NCI-H2196 treated with DMSO at 0.1 percent for 48 hours (cell line): ENCODE measurements at regions not wholly inside any gene's neighbourhood (a gene's known extent, or its start where the extent isn't known, plus 50 kb on each side); places are given as distances from the start of the nearest gene placed in this dataset.

Experiments
- DNase-seq: peaks from one replicate; lab custom pipeline; 2025; ENCODE audit not compliant: unreplicated experiment; lab: John Stamatoyannopoulos, UW

DNA sequence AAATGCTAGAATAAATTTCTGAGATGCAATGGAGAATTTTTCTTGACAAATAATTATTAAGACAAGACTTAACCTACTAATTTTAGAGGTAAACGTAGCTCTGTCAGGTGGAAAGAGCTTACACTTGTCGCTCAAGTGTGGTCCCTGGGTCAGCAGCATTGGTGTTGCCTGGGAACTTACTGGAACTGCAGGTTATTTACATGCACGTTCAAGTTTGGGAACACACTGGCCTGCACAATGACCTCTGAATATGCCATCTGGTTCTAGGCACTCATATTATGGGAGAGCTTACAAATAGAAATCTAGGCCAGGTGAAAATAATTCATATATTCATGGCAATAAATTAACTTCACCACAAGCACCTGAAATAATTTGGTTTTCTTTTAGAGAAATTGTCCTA lies 88.5 kb upstream of the BCL9 start:
- no peak for DNase-seq

DNA sequence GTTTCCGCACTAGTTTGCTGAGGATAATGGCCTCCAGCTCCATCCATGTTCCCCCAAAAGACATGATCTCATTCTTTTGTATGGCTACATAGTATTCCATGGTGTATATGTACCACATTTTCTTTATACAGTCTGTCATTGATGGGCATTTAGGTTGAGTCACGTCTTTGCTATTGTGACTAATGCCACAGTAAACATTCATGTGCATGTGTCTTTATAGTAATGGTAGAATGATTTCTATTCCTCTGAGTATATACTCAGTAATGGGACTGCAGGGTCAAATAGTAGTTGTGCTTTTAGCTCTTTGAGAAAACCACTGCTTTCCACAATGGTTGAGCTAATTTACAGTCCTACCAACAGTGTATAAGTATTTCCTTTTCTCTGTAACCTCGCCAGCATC lies 78.3 kb upstream of the BCL9 start:
- no peak for DNase-seq

DNA sequence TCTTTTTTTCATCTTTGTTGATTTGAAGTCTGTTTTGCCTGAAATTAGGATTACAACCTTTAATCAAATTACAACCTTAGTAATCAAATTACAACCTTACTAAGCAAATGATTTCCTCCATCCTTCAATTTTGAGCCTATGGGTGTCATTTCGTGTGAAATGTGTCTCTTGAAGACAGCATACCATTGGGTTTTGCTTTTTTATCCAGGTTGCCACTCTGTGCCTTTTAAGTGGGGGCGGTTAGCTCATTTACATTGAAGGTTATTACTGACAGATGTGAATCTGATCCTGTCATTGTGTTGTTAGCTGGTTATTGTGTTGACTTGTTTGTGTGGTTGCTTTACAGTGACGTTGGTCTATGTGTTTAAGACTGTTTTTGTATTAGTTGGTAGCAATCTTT lies 74.8 kb upstream of the BCL9 start:
- no peak for DNase-seq

DNA sequence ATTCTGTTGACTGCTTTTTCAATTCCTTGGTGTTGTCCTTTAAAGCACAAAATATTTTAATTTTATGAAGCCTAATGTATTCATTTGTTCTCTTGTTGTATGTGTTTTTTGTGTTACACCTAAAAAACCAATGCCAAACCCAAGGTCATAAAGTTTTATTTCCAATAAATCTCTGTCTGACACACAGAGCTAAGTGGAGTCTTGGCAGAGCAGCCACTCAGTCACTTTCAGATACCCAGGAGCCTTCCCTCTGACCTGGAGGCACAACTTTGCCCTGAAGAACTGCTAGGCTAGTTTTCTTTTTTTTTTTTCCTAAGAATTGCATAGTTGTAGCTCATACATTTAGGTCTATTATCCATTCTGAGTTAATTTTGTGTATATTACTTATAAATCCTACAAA lies 71.2 kb upstream of the BCL9 start:
- DNase-seq = no peak

DNA sequence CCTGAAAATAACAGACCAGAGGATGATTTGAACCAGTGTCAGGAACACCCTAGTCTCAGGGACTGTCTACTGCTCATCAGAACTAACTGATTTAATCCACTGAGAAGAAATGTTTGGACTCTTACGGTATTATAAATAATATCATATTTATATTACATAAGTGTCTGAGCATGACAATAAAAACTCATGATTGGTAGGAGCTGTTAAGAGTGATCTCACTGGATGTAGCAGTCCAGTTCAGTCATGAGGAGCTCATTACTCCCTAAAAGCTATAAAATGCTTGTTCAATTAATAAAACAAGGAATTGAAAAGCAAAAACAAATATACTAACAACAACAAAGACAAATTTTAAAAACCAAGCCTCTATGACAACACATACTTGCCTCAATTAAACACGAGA lies 68.8 kb upstream of the BCL9 start:
- no peak for DNase-seq

DNA sequence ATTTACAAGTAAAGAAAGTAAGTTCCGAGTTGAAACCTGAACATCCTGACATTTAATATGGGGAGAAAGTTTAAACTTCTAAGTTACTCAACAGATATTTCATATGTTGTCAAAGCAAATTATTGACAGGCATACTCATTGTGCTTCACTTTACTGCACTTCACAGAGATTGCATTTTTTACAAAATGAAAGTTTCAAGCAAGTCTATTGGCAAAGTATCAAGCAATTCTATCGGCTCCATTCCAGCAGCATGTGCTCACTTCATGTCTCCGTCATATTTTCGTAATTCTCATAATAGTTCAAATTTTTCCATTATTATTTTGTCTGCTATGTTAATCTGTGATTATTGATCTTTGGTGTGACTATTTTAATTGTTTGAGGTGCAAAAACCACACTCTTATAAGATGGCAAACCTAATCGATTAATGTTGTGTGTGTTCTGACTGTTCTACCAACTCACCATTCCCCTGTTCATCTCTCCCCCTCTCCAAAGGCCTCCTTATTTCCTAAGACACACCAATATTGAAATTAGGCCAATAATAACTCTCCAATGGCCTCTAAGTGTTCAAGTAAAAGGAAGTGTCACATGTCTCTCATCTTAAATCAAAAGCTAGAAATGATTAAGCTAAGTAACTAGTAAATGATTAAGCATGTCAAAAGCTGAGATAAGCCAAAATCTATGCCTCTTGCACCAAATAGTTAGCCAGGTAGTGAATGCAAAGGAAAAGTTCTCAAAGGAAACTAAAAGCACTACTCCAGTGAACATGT lies 68.2 kb upstream of the BCL9 start:
- DNase-seq = no peak

DNA sequence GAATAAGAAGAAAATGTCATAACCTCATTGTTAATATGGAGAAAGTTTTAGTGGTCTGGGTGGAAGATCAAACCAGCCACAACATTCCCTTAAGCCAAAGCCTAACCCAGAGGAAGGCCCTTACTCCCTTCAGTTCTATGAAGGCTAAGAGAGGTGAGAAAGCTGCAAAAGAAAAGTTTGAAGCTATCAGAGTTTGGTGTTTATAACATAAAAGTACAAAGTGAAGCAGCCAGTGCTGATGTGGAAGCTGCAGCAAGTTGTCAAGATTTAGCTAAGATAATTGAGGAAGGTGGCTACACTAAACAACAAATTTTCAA lies 67.6 kb upstream of the BCL9 start:
- DNase-seq = no peak

DNA sequence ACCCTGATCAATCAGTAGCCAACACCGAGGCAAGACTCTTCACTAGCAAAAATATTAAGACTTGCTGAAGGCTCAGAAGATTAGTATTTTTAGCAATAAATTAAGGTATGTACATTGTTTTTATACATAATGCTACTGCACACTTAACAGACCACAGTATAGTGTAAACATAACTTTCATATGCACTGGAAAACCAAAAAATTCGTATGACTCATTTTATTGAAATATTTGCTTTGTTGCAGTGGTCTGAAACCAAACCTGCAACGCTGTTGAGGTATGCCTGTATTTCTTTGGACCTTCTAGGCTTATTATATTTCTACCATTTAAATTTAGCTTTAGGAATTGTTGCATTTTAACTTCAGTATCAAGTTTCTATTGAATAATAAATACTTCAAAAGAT lies 65.8 kb upstream of the BCL9 start:
- DNase-seq = no peak

DNA sequence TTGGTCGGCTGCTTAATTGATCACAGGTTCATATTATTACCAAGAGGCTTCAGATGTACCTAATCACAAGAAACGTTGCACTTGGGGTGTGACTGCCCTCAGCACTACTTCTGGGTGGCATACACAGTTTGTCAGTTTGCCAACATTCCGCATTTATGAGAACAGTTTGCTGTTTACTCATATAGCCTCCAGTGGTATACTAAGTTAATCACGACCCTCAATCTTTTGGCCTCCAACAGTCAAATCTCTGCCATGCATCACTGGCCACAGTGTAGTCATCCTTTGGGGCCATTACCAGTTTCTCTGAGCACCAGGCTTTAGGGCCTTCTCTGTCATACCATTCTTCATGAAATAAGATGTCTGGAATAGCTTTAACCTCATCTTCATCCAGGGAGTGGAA lies 62.8 kb upstream of the BCL9 start:
- no peak for DNase-seq

DNA sequence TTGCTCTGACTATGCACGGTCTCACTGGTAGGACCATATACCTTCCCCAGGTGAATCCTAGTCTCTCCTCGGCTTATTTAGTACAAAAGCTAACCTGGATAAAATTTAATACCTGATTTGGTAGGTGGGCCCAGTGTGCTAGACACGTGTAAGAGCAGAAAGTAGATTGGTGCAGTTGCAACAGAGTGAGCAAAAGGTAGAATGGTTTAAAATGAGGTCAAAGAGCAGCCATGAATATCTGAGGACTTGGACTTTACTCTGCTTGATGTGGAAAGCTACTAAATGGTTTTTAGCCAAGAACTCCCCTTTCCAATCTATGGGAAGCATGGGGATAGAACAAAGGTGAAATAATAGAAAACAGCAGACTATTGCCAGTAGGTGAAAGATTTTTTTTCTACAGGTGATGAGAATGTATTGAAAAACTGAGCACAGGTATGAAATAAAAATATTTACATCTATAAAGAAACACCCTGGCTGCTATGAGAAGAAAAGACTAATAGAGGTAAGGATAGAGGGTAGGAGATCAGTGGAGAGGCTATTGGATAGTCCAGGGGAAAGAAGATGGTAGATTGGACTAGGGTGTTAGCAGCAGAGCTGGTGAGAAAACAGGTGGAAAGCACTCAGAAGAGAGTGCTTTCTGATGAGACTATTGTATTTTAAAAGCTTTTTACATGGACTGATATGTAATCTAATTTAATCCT lies 61.3 kb upstream of the BCL9 start:
- no peak for DNase-seq

DNA sequence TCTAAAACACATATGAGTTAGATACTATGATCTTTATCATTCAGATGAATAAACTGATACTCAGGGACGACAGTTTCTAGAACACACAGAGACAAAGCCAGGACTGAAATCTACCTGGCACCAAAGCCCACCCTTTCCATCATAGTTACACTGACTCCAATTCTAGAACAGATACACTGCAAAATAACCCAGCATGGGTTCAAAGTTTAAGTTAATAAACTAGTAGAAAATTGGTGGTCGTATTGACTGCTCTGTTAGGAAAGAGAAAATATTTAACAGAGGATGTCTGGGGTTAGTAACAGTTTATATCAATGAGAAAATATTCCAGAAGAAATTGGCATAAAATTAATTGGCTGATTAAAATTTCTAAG lies 60.8 kb upstream of the BCL9 start:
- no peak for DNase-seq

DNA sequence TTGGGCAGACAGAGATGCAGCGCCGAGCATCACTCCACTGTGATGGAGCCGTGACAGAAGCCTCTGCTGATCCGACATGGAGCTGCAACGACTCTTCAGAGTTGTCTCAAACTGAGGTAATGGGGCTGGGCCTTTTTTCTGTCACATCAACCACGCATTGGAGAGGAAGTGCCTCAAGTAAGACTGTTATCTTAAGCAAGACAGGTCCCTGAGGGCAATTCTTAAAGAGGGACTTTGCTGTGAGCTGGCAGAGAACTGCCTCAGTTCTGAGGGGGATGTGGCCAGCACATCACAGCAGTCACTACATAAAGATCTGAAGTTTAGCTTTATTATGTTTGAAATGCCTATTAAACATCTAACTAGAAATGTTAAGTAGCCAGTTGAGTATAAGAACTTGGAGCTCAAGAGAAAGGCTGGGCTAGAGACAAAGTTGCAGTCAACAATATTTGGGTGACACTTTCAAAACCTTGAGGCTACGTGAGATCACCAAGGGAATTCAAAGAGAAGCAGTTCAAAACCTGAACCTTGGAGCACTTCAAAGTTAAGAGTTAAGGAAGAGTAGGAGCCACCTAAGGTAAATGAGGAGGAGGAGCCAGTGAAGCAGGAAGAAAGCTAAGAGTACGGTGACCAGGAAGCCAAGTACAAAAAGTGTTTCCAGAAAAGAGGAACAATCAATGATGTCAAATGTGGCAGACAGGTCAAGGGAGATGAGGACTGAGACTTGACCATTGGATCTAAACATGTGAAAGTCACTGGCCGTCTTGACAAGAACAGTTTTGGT lies 54.2 kb upstream of the BCL9 start:
- no peak for DNase-seq

DNA sequence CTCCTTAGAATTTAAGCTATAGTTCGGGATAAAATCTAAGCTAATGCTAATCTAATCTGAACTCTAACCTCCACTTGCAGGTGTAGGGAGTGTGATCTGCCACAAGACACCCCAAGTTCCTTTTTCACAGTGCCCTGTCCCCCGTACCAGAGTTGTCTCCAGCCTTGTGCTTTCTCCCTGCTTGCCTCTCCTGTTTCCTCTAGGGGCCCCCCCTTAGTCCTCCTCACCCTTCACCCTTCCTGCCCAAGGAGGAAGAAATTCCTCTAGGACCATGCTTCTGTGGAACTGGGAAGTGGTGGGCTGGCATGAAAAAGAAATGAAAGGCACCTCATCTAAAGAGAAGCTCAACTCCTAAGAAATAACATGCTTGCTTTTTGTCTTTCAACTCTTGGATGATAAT lies 50.2 kb upstream of the BCL9 start:
- no peak for DNase-seq
